Natural killer cell (primary cell): ENCODE measurements at regions not wholly inside any gene's neighbourhood (a gene's known extent, or its start where the extent isn't known, plus 50 kb on each side); places are given as distances from the start of the nearest gene placed in this dataset.

Source experiments
- ATAC-seq, 3 donors: fragments of 150-1000 bp in 2 of 3; fragments of 200-7000 bp in 1 of 3; cut with Tn5 transposase; 1 replicate in 1 of 3; 2 replicates in 2 of 3; pipeline ENCODE4 v1.10.0; 2021; ENCODE audit warnings: mild to moderate bottlenecking in 2 of 3, moderate library complexity in 2 of 3
- DNase-seq, 2 donors: peaks; one replicate each; pipeline versions ENCODE4 v3.0.0 to v3.0.0-alpha.2; 2013 to 2021; ENCODE audit warnings: mixed read lengths in 1 of 2
- H3K27ac ChIP-seq: one replicate; pipeline ENCODE4 v1.5.1; 2013; ENCODE audit warnings: mild to moderate bottlenecking, low read length
- H3K27me3 ChIP-seq: one replicate; pipeline ENCODE4 v1.6.1; 2013; ENCODE audit warnings: low read length; ENCODE audit not compliant: control insufficient read depth, insufficient read depth
- H3K36me3 ChIP-seq: one replicate; pipeline ENCODE4 v1.6.1; 2013; ENCODE audit warnings: low read length; ENCODE audit not compliant: control insufficient read depth, insufficient read depth
- H3K4me1 ChIP-seq: one replicate; pipeline ENCODE4 v1.6.1; 2013; ENCODE audit warnings: low read length; ENCODE audit not compliant: control insufficient read depth, insufficient read depth
- H3K4me3 ChIP-seq: one replicate; pipeline ENCODE4 v1.5.1; 2013; ENCODE audit warnings: low read length
- H3K9me3 ChIP-seq: one replicate; pipeline ENCODE4 v1.6.1; 2013; ENCODE audit warnings: low read length; ENCODE audit not compliant: control insufficient read depth, insufficient read depth
- H3K27ac Mint-ChIP-seq, 2 donors: one replicate each; pipeline ENCODE4 v1.8.0; 2022; ENCODE audit warnings: mild to moderate bottlenecking in 2 of 2, mixed read lengths in 2 of 2, moderate library complexity in 1 of 2
- H3K27me3 Mint-ChIP-seq, 2 donors: one replicate each; pipeline ENCODE4 v1.8.0; 2022; ENCODE audit warnings: low read depth in 2 of 2, mixed read lengths in 2 of 2
- H3K36me3 Mint-ChIP-seq: one replicate; pipeline ENCODE4 v1.8.0; 2022; ENCODE audit warnings: mixed read lengths
- H3K4me1 Mint-ChIP-seq, 2 donors: one replicate each; pipeline ENCODE4 v1.8.0; 2022; ENCODE audit warnings: mixed read lengths in 2 of 2
- H3K4me3 Mint-ChIP-seq: one replicate; pipeline ENCODE4 v1.8.0; 2022; ENCODE audit warnings: mild to moderate bottlenecking, moderate library complexity, mixed read lengths
- H3K9me3 Mint-ChIP-seq, 2 donors: one replicate each; pipeline ENCODE4 v1.8.0; 2022; ENCODE audit warnings: mixed read lengths in 2 of 2
- WGBS: methylation state at CpG from one replicate; pipeline ENCODE4 v1.1.7; 2013; ENCODE audit warnings: missing lambda C conversion rate; ENCODE audit not compliant: insufficient coverage; 5-methylcytosine and 5-hydroxymethylcytosine counted together
- intact Hi-C: fragments of 100-400 bp; cut with micrococcal nuclease; formaldehyde crosslinking; loops from one replicate; pipeline ENCODE4 v1.14.2; 2022
- TF ChIP-seq, protein P1 (sequence below): fragments of 200-600 bp; IDR thresholded peaks from one replicate; pipeline ENCODE4 v1.8.0; 2022; ENCODE audit warnings: antibody characterized with exemption

DNA sequence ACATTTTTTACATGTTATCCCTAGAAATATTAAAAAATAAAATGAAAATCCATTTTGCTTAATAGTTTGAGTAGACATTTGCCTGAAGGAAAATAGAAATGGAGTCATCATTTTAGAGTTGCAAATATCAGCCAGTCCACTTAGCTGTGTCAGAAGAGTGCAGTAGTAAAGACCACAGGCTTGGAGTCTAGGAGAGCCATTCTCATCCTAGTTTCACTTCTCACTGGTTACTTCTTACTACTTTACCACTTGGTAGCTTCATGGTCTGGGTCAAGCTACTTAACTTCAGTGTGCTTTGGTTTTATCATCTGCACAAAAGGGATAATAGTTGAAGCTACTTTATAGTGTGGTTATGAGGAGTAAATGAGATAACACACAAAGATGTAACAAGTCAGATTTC lies 286.5 kb upstream of the NBEA start:
- no peak for DNase-seq
- H3K27ac Mint-ChIP-seq = no peak overlapping the region
- intact Hi-C loops = no loop called here
- no peaks in the 10 kb centered on the region for H3K36me3 Mint-ChIP-seq
- H3K4me1 Mint-ChIP-seq = no peaks in the 10 kb centered on the region
- H3K4me3 ChIP-seq = no peak overlapping the region
- TF ChIP-seq, protein P1, sequence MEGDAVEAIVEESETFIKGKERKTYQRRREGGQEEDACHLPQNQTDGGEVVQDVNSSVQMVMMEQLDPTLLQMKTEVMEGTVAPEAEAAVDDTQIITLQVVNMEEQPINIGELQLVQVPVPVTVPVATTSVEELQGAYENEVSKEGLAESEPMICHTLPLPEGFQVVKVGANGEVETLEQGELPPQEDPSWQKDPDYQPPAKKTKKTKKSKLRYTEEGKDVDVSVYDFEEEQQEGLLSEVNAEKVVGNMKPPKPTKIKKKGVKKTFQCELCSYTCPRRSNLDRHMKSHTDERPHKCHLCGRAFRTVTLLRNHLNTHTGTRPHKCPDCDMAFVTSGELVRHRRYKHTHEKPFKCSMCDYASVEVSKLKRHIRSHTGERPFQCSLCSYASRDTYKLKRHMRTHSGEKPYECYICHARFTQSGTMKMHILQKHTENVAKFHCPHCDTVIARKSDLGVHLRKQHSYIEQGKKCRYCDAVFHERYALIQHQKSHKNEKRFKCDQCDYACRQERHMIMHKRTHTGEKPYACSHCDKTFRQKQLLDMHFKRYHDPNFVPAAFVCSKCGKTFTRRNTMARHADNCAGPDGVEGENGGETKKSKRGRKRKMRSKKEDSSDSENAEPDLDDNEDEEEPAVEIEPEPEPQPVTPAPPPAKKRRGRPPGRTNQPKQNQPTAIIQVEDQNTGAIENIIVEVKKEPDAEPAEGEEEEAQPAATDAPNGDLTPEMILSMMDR = no peak
- H3K9me3 Mint-ChIP-seq = peaks cover 9 to 15% of the 10 kb centered on the region in 2 donors
- H3K9me3 ChIP-seq = peaks cover 4% of the 10 kb centered on the region
- no peaks in the 10 kb centered on the region for H3K27me3 Mint-ChIP-seq
- H3K36me3 ChIP-seq = no peaks in the 10 kb centered on the region
- H3K27me3 ChIP-seq = no peaks in the 10 kb centered on the region
- no peaks in the 10 kb centered on the region for H3K4me1 ChIP-seq
- H3K27ac ChIP-seq = no peak overlapping the region
- no peak overlapping the region for H3K4me3 Mint-ChIP-seq
- ATAC-seq = no peak

DNA sequence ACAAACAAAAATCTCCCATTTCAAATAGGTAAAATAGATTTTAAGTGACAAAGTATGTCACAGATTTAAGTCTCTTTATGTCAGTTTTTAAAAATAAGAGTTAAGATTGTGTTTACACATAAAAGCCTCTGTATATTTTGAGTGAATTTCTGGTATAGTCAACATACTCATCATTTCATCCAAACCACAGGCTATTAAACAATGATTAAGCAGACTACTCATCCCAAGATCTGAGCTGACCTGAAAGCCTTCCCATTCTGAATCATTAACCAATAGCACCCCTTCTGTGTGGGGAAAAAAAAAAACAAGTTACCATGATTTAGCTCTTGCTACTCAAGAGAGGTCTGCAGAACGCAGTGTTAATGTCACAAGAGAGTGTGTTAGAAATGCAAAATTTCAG lies 284.4 kb upstream of the NBEA start:
- Mint-ChIP-seq H3K27ac (no peak overlapping the region), H3K27me3 (no peaks in the 10 kb centered on the region), H3K4me3 (no peak overlapping the region), H3K4me1 (no peaks in the 10 kb centered on the region), H3K9me3 (peaks cover 9 to 11% of the 10 kb centered on the region in 2 donors), H3K36me3 (no peaks in the 10 kb centered on the region)
- Histone ChIP-seq H3K4me3 (no peak overlapping the region), H3K4me1 (no peaks in the 10 kb centered on the region), H3K36me3 (no peaks in the 10 kb centered on the region), H3K27ac (no peak overlapping the region), H3K9me3 (no peaks in the 10 kb centered on the region), H3K27me3 (no peaks in the 10 kb centered on the region)
- no peak for ATAC-seq
- intact Hi-C loops = no loop called here
- no peak for DNase-seq
- 83% methylated on average over 1 of the region's 1 CpG for WGBS
- TF ChIP-seq, protein P1 = no peak

DNA sequence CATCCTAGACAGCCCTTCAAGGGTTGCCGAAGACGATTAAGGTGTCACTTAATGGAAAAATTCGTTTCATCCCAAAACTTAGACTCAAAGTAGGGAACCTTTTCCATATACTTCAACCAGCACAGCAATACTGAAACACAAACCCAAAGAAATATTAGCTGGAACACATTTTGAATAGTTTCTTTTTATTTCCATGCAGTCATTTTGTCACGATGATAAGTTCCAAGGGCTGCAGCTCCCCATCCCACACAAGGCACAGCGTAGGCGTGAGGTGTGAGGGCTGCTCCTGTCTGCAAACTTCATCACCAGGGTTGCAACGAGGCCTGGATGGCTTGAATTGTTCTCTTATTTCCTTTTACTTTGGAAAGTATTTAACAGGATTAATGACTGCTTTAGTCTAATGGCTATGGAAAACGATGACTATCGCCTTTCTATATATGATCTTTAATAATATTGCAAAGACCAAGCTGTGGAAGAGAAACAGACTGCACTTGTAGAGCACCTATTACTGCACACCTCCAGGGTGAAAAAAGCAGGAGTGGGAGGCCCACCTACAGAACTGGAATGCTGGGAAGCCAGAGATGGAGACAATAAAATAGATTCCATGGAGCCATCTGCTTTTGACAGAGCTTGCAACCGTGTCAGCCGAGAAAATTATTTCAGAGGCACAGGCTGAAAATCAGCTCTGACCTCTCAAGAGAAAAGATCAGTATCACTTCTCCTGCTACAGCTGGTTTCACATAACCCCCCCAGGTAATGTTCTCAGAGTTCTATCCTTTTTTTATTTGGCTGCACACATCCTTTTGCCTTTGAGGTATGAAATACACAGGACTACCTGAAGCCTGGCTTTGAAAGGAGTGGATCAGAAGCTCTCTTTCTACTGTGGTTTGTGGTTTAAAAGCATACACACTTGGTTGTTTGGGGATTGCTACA lies 274.5 kb upstream of the NBEA start:
- Histone ChIP-seq H3K9me3 (no peaks in the 10 kb centered on the region), H3K27ac (no peak overlapping the region), H3K4me1 (no peaks in the 10 kb centered on the region), H3K36me3 (no peaks in the 10 kb centered on the region), H3K4me3 (no peak overlapping the region), H3K27me3 (no peaks in the 10 kb centered on the region)
- Mint-ChIP-seq H3K4me1 (no peaks in the 10 kb centered on the region), H3K9me3 (peaks cover 7 to 10% of the 10 kb centered on the region in 2 donors), H3K4me3 (no peak overlapping the region), H3K27ac (no peak overlapping the region), H3K27me3 (no peaks in the 10 kb centered on the region), H3K36me3 (no peaks in the 10 kb centered on the region)
- DNase-seq (no peak), ATAC-seq (no peak)
- intact Hi-C loops = no loop called here
- TF ChIP-seq, protein P1 = no peak
- WGBS = 81% methylated on average over 6 of the region's 11 CpGs

DNA sequence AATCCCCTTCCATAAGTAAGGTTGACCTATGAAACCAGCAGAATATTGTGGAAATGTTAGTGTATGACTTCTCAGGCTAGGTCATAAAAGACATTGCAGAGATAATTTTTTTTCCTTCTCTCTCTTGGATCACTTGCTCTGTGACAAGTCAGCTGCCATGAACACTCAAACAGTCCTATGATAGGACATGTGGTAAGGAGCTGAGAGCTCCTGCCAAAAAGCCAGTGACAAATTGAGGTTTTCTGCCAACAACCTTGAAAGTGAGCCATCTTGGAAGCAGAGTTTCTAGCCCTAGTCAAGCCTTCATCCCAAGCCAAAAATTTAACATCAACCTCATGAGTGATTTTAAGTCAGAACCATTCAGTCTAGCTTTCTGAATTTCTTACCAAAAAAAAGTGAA lies 270.9 kb upstream of the NBEA start:
- H3K9me3 ChIP-seq = no peaks in the 10 kb centered on the region
- H3K27ac ChIP-seq = no peak overlapping the region
- DNase-seq (no peak), ATAC-seq (no peak)
- no peaks in the 10 kb centered on the region for H3K36me3 ChIP-seq
- no peak overlapping the region for H3K4me3 ChIP-seq
- Mint-ChIP-seq H3K36me3 (no peaks in the 10 kb centered on the region), H3K9me3 (peaks cover 9 to 10% of the 10 kb centered on the region in 2 donors), H3K27ac (no peak overlapping the region), H3K4me3 (no peak overlapping the region), H3K4me1 (no peaks in the 10 kb centered on the region), H3K27me3 (no peaks in the 10 kb centered on the region)
- H3K4me1 ChIP-seq = no peaks in the 10 kb centered on the region
- no peaks in the 10 kb centered on the region for H3K27me3 ChIP-seq
- intact Hi-C loops = no loop called here
- TF ChIP-seq, protein P1 = no peak
